GM21423 (cell line): ENCODE measurements at regions not wholly inside any gene's neighbourhood (a gene's known extent, or its start where the extent isn't known, plus 50 kb on each side); places are given as distances from the start of the nearest gene placed in this dataset.
"Not testable (repeated sequence)": the region's sequence is repeated elsewhere in the genome, so short reads cannot be mapped to it uniquely, and the experiment has no call there.

Experiments used
- ATAC-seq: cut with Tn5 transposase; IDR thresholded peaks from one replicate; pipeline ENCODE4 v1.9.1; 2021; ENCODE audit warnings: mild to moderate bottlenecking, moderate library complexity; ENCODE audit not compliant: unreplicated experiment

GRCh38 chr4:178015046-178015445 is 572.8 kb upstream of the AGA start:
- ATAC-seq, result not testable (repeated sequence)

GRCh38 chr4:178026999-178027398 is 584.8 kb upstream of the AGA start:
- no peak for ATAC-seq

- no peak for ATAC-seq
Measured at GRCh38 chr4:178027796-178028195, 585.6 kb upstream of the AGA start.

- no peak for ATAC-seq
Measured at GRCh38 chr4:178028481-178028880, 586.2 kb upstream of the AGA start.

- no peak for ATAC-seq
Measured at GRCh38 chr4:178037459-178038214, 595.4 kb upstream of the AGA start.

GRCh38 chr4:178056996-178057395 is 614.8 kb upstream of the AGA start:
- no peak for ATAC-seq

- no peak for ATAC-seq
Measured at GRCh38 chr4:178063568-178063967, 621.3 kb upstream of the AGA start.

- ATAC-seq, result no peak
Measured at GRCh38 chr4:178066338-178066941, 624.2 kb upstream of the AGA start.

GRCh38 chr4:178068136-178068535 is 625.9 kb upstream of the AGA start:
- no peak for ATAC-seq

- ATAC-seq, result no peak
Measured at GRCh38 chr4:178070163-178070562, 627.9 kb upstream of the AGA start.

GRCh38 chr4:178080312-178080711 is 638.1 kb upstream of the AGA start:
- no peak for ATAC-seq

- no peak for ATAC-seq
Measured at GRCh38 chr4:178081176-178081575, 638.9 kb upstream of the AGA start.

- ATAC-seq, result no peak
Measured at GRCh38 chr4:178081896-178082295, 639.7 kb upstream of the AGA start.

- no peak for ATAC-seq
Measured at GRCh38 chr4:178082906-178083305, 640.7 kb upstream of the AGA start.

- no peak for ATAC-seq
Measured at GRCh38 chr4:178083968-178084367, 641.7 kb upstream of the AGA start.

- ATAC-seq, result no peak
Measured at GRCh38 chr4:178086320-178086719, 644.1 kb upstream of the AGA start.

- no peak for ATAC-seq
Measured at GRCh38 chr4:178090640-178091411, 648.6 kb upstream of the AGA start.

GRCh38 chr4:178102139-178102538 is 659.9 kb upstream of the AGA start:
- no peak for ATAC-seq

- ATAC-seq, result no peak
Measured at GRCh38 chr4:178105242-178105641, 663.0 kb upstream of the AGA start.

GRCh38 chr4:178136736-178137345 is 694.6 kb upstream of the AGA start:
- ATAC-seq, result no peak

GRCh38 chr4:178137732-178138471 is 695.7 kb upstream of the AGA start:
- no peak for ATAC-seq
